H1 (cell line): ENCODE measurements at regions not wholly inside any gene's neighbourhood (a gene's known extent, or its start where the extent isn't known, plus 50 kb on each side); places are given as distances from the start of the nearest gene placed in this dataset.

ENCODE experiments used
- CTCF ChIA-PET: fragments of 300-600 bp; sonication (Branson Sonifier 250); formaldehyde crosslinking; loops from one replicate; lab custom pipeline; 2021; ENCODE audit not compliant: partially characterized antibody; lab: Charles Lee
- POLR2A ChIA-PET: fragments of 300-600 bp; sonication (Branson Sonifier 250); formaldehyde crosslinking; loops from one replicate; lab custom pipeline; 2021; ENCODE audit warnings: inconsistent platforms; ENCODE audit not compliant: partially characterized antibody; lab: Charles Lee
- DNase-seq, 2 experiments: peaks; one replicate each; pipeline versions ENCODE4 v3.0.0 to v3.0.0-alpha.2; 2010 to 2022; ENCODE audit warnings: low spot score in 2 of 2, low read depth in 1 of 2, mixed read lengths in 1 of 2
- FAIRE-seq: peaks from 2 replicates; lab custom pipeline; 2011; peaks lifted over from hg19 to GRCh38; lab: Jason Lieb, UNC
- H2AFZ ChIP-seq: 2 replicates; pipeline ENCODE4 v1.8.1; 2012; ENCODE audit warnings: low read length, inconsistent platforms
- H2AK5ac ChIP-seq: 2 replicates; pipeline ENCODE4 v1.6.1; 2013; ENCODE audit warnings: low read depth, low read length
- H2BK120ac ChIP-seq: replicated peaks from 2 replicates; pipeline ENCODE3; 2013; ENCODE audit warnings: low read depth, low read length, inconsistent platforms
- H2BK12ac ChIP-seq: 2 replicates; pipeline ENCODE4 v1.6.1; 2013; ENCODE audit warnings: low read depth, low read length
- H2BK15ac ChIP-seq: 2 replicates; pipeline ENCODE4 v1.6.1; 2013; ENCODE audit warnings: low read length
- H2BK20ac ChIP-seq: 2 replicates; pipeline ENCODE4 v1.6.1; 2013; ENCODE audit warnings: low read length
- H2BK5ac ChIP-seq: 2 replicates; pipeline ENCODE4 v1.6.1; 2013; ENCODE audit warnings: low read depth, low read length
- H3K14ac ChIP-seq: 2 replicates; pipeline ENCODE4 v1.6.1; 2013; ENCODE audit warnings: inconsistent platforms; ENCODE audit not compliant: insufficient read length
- H3K18ac ChIP-seq: 2 replicates; pipeline ENCODE4 v1.6.1; 2013; ENCODE audit warnings: low read length; ENCODE audit errors: extremely low read depth
- H3K23ac ChIP-seq: 2 replicates; pipeline ENCODE4 v1.6.1; 2013; ENCODE audit warnings: inconsistent platforms; ENCODE audit not compliant: insufficient read length
- H3K23me2 ChIP-seq: 2 replicates; pipeline ENCODE4 v1.6.1; 2013; ENCODE audit warnings: low read depth, low read length
- H3K27ac ChIP-seq: 2 replicates; pipeline ENCODE4 v1.6.1; 2011; ENCODE audit warnings: low read depth, low read length, inconsistent platforms
- H3K27me3 ChIP-seq, 4 experiments: replicated peaks in 1 of 4; 1 replicate in 1 of 4; 2 replicates in 3 of 4; pipeline versions ENCODE4 v1.6.1 to v1.8.1; 2011 to 2013; ENCODE audit warnings: low read length in 3 of 4, mild to moderate bottlenecking in 3 of 4, inconsistent platforms in 2 of 4, mixed read lengths in 2 of 4, moderate library complexity in 1 of 4; ENCODE audit not compliant: control insufficient read depth in 3 of 4, insufficient read depth in 3 of 4; ENCODE audit errors: extremely low read depth in 1 of 4
- H3K36me3 ChIP-seq, 4 experiments: 2 replicates each; pipeline versions ENCODE4 v1.6.1 to v1.8.1; 2011 to 2013; ENCODE audit warnings: mild to moderate bottlenecking in 4 of 4, low read length in 3 of 4, moderate library complexity in 2 of 4, control low read depth in 1 of 4, inconsistent platforms in 1 of 4; ENCODE audit not compliant: insufficient read depth in 4 of 4, control insufficient read depth in 2 of 4
- H3K4ac ChIP-seq: replicated peaks from 2 replicates; pipeline ENCODE3; 2013; ENCODE audit warnings: low read length, low read depth, mixed read lengths, inconsistent platforms; ENCODE audit not compliant: insufficient read length
- H3K4me1 ChIP-seq, 4 experiments: replicated peaks in 1 of 4; 1 replicate in 1 of 4; 2 replicates in 3 of 4; pipeline versions ENCODE4 v1.6.1 to v1.8.1; 2011 to 2013; ENCODE audit warnings: low read length in 3 of 4, inconsistent platforms in 2 of 4, mixed read lengths in 1 of 4; ENCODE audit not compliant: insufficient read depth in 4 of 4, control insufficient read depth in 3 of 4
- H3K4me2 ChIP-seq, 2 experiments: 2 replicates each; pipeline versions ENCODE4 v1.6.1 to v1.8.1; 2011 to 2013; ENCODE audit warnings: low read depth in 2 of 2, low read length in 2 of 2, control low read depth in 1 of 2, inconsistent platforms in 1 of 2, mild to moderate bottlenecking in 1 of 2; ENCODE audit not compliant: insufficient read depth in 1 of 2
- H3K4me3 ChIP-seq, 4 experiments: fragments of 200-600, 300-600 bp in 1 of 4; sonication (generic), shearing (Covaris generic), sonication (Bioruptor Twin) in 1 of 4; 2 replicates each; pipeline versions ENCODE4 v1.5.1 to v1.8.1; 2011 to 2016; ENCODE audit warnings: low read length in 4 of 4, low read depth in 3 of 4, control low read depth in 2 of 4, inconsistent platforms in 2 of 4, mild to moderate bottlenecking in 2 of 4, mixed read lengths in 1 of 4, moderate library complexity in 1 of 4; ENCODE audit not compliant: insufficient read depth in 2 of 4; ENCODE audit errors: extremely low read depth in 1 of 4
- H3K56ac ChIP-seq: replicated peaks from 2 replicates; pipeline ENCODE3; 2013; ENCODE audit warnings: low read depth, mild to moderate bottlenecking, mixed read lengths, low read length, inconsistent platforms; ENCODE audit not compliant: insufficient read length
- H3K79me1 ChIP-seq: 2 replicates; pipeline ENCODE4 v1.6.1; 2013; ENCODE audit warnings: low read depth, low read length, control low read depth
- H3K79me2 ChIP-seq, 2 experiments: 2 replicates each; pipeline versions ENCODE4 v1.6.1 to v1.8.1; 2012 to 2013; ENCODE audit warnings: low read length in 2 of 2, mild to moderate bottlenecking in 2 of 2, inconsistent platforms in 1 of 2; ENCODE audit not compliant: insufficient read depth in 2 of 2, control insufficient read depth in 1 of 2
- H3K9ac ChIP-seq, 4 experiments: replicated peaks in 1 of 4; 1 replicate in 1 of 4; 2 replicates in 3 of 4; pipeline versions ENCODE4 v1.6.1 to v1.8.1; 2011 to 2013; ENCODE audit warnings: low read depth in 3 of 4, low read length in 3 of 4, control low read depth in 2 of 4, mild to moderate bottlenecking in 2 of 4, moderate library complexity in 2 of 4, inconsistent platforms in 1 of 4; ENCODE audit errors: extremely low read depth in 1 of 4
- H3K9me3 ChIP-seq, 2 experiments: 2 replicates each; pipeline versions ENCODE4 v1.6.1 to v1.8.1; 2012 to 2013; ENCODE audit warnings: mild to moderate bottlenecking in 2 of 2, moderate library complexity in 2 of 2, control low read depth in 1 of 2, inconsistent platforms in 1 of 2, low read depth in 1 of 2, low read length in 1 of 2, mixed read lengths in 1 of 2; ENCODE audit not compliant: insufficient read depth in 2 of 2
- H4K20me1 ChIP-seq, 2 experiments: replicated peaks in 1 of 2; 2 replicates each; pipeline versions ENCODE3 to v1.8.1; 2011 to 2013; ENCODE audit warnings: inconsistent platforms in 2 of 2, low read length in 2 of 2, mild to moderate bottlenecking in 1 of 2; ENCODE audit not compliant: insufficient read depth in 2 of 2, control insufficient read depth in 1 of 2
- H4K5ac ChIP-seq: 2 replicates; pipeline ENCODE4 v1.6.1; 2013; ENCODE audit warnings: low read length, low read depth, mixed read lengths, inconsistent platforms; ENCODE audit not compliant: insufficient read length
- H4K8ac ChIP-seq: 2 replicates; pipeline ENCODE4 v1.8.0; 2013; ENCODE audit warnings: mild to moderate bottlenecking, moderate library complexity, low read length, inconsistent platforms; ENCODE audit not compliant: insufficient read depth; ENCODE audit errors: extremely low read depth
- H4K91ac ChIP-seq: replicated peaks from 2 replicates; pipeline ENCODE3; 2013; ENCODE audit warnings: low read length, mixed read lengths, inconsistent platforms; ENCODE audit not compliant: insufficient read length
- CREB1 ChIP-seq: IDR thresholded peaks from 2 replicates; pipeline ENCODE4 v1.6.1; 2012; ENCODE audit warnings: inconsistent platforms
- FOSL1 ChIP-seq: IDR thresholded peaks from 2 replicates; pipeline ENCODE4 v1.6.1; 2011; ENCODE audit warnings: mild to moderate bottlenecking, low read depth, low read length, moderate library complexity; ENCODE audit not compliant: insufficient read depth
- SAP30 ChIP-seq: fragments of 300-600 bp; sonication (generic); IDR thresholded peaks from 2 replicates; pipeline ENCODE4 v1.7.1; 2012; ENCODE audit warnings: low read length, moderate library complexity, mild to moderate bottlenecking, inconsistent platforms; ENCODE audit not compliant: insufficient read depth, insufficient replicate concordance
- SIX5 ChIP-seq: IDR thresholded peaks from 2 replicates; pipeline ENCODE4 v1.6.1; 2011; ENCODE audit warnings: mild to moderate bottlenecking, low read depth, low read length
- TAF7 ChIP-seq: optimal IDR thresholded peaks from 2 replicates; pipeline ENCODE3; 2011; ENCODE audit warnings: low read depth, mild to moderate bottlenecking, inconsistent platforms, low read length, moderate library complexity, borderline replicate concordance
- TBP ChIP-seq: IDR thresholded peaks from 2 replicates; pipeline ENCODE4 v1.6.1; 2011; ENCODE audit warnings: low read depth, low read length, improper control_type of control experiment
- TEAD4 ChIP-seq: IDR thresholded peaks from 2 replicates; pipeline ENCODE4 v1.6.1; 2012; ENCODE audit warnings: low read depth, low read length, inconsistent platforms, mixed read lengths

DNA sequence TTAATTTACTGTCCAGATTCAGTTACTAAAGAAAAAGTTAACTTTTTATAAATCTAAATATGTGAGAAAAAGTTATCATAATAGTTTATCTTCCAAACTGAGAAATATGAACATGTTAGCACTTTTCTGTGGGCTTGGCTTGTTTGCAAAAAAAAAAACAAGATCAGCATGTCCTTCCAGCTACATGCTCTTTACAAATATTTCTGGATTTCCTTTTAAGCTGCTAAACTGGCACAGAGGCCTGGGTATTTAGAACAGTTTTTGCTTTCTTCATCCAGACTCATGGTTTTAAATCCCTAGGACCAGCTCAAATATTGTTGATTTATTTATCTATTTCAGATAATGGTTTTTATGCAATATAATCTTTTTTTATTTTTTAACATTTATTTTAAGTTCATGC, 1444.5 kb upstream of the FLRT2 start:
- Histone ChIP-seq H3K79me2 (no peaks in the 10 kb centered on the region), H3K9me3 (peaks cover 0 to 5% of the 10 kb centered on the region in 2 experiments; a peak in 1 of 4 replicates), H3K23me2 (no peaks in the 10 kb centered on the region), H2AFZ (no peak overlapping the region), H3K27ac (no peak overlapping the region), H3K4me3 (no peak overlapping the region)
- TF ChIP-seq SIX5 (no peak), SAP30 (no peak), TAF7 (no peak), CREB1 (no peak), FOSL1 (no peak), TEAD4 (no peak), TBP (no peak)
- TF ChIP-seq, all 59 proteins: peak for 0
- POLR2A ChIA-PET, result no interaction called here
- Histone ChIP-seq H3K79me1 (no peaks in the 10 kb centered on the region), H2BK15ac (no peak overlapping the region), H2BK120ac (no peak overlapping the region), H4K5ac (no peak overlapping the region), H3K56ac (no peak overlapping the region), H3K18ac (no peak overlapping the region), H3K9ac (no peak overlapping the region), H2AK5ac (no peak overlapping the region), H3K4me2 (no peak overlapping the region), H2BK5ac (no peak overlapping the region), H3K4me1 (no peaks in the 10 kb centered on the region), H4K20me1 (no peaks in the 10 kb centered on the region), H4K8ac (no peak overlapping the region), H3K36me3 (no peaks in the 10 kb centered on the region), H2BK12ac (no peak overlapping the region), H3K4ac (no peak overlapping the region), H3K27me3 (no peaks in the 10 kb centered on the region), H3K23ac (no peak overlapping the region), H2BK20ac (no peak overlapping the region), H4K91ac (no peak overlapping the region), H3K14ac (no peak overlapping the region)
- FAIRE-seq (no peak), DNase-seq (no peak)
- CTCF ChIA-PET, result interaction anchor here (0.7 kb wide), 1 partner anchor 97 kb away, joined by 5 read pairs; no protein-coding TSS in a partner anchor
